ENCODE measurements at regions not wholly inside any gene's neighbourhood (a gene's known extent, or its start where the extent isn't known, plus 50 kb on each side); places are given as distances from the start of the nearest gene placed in this dataset.

DNA sequence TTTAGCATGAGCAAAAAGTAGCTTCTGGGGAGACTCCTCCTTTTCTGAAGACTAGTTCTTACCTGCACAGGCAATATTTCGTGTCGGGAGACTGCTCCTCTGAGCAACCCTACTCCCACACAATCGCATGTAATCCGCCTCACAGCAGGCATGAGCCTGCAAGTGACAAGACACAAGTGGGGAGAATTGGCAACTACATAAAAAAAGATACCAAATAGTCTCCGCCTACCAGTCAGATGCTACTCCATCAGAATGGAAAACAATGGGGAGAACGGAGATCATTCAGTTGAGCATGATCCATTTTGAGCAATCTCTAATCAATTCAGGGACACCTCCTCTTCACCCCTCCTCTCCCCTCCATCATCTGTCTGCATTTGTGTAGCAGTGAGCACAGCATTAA is 321.0 kb downstream of the COG6 start:
- TF ChIP-seq CTCF (IDR thresholded peaks at IDR 0.05 in 8 of 11, conservative IDR thresholded peaks at IDR 0.05 in 3 of 11) (no peak), POLR2A (IDR thresholded peaks at IDR 0.05) (no peak), POLR2AphosphoS5 (IDR thresholded peaks at IDR 0.05) (no peak)
- intact Hi-C loops (cut with DNase I; ENCODE audit: low total_unique reads) = no loop called here
- H3K4me1 ChIP-seq = no peaks in the 10 kb centered on the region
- no peaks in the 10 kb centered on the region for H3K9me3 ChIP-seq
- no peaks in the 10 kb centered on the region for H3K36me3 ChIP-seq
- DNase-seq = no peak
- H3K4me3 ChIP-seq = no peak overlapping the region
- 87 to 94% (median 91%) methylated on average over 6 of the region's 6 CpGs for WGBS, 5 donors
- no peak overlapping the region for H3K27ac ChIP-seq
- no peaks in the 10 kb centered on the region for H3K27me3 ChIP-seq (replicated peaks in 1 of 7)

GRCh38 chr13:39981056-39981455 is 325.6 kb downstream of the COG6 start:
- no peaks in the 10 kb centered on the region for H3K9me3 ChIP-seq
- no peaks in the 10 kb centered on the region for H3K36me3 ChIP-seq
- no peak for DNase-seq
- H3K27ac ChIP-seq = no peak overlapping the region
- H3K27me3 ChIP-seq (replicated peaks in 1 of 7) = no peaks in the 10 kb centered on the region
- TF ChIP-seq CTCF (IDR thresholded peaks at IDR 0.05 in 8 of 11, conservative IDR thresholded peaks at IDR 0.05 in 3 of 11) (no peak), POLR2AphosphoS5 (IDR thresholded peaks at IDR 0.05) (no peak), POLR2A (IDR thresholded peaks at IDR 0.05) (no peak)
- H3K4me3 ChIP-seq = no peak overlapping the region
- intact Hi-C loops (cut with DNase I; ENCODE audit: low total_unique reads) = no loop called here
- H3K4me1 ChIP-seq = no peaks in the 10 kb centered on the region

DNA sequence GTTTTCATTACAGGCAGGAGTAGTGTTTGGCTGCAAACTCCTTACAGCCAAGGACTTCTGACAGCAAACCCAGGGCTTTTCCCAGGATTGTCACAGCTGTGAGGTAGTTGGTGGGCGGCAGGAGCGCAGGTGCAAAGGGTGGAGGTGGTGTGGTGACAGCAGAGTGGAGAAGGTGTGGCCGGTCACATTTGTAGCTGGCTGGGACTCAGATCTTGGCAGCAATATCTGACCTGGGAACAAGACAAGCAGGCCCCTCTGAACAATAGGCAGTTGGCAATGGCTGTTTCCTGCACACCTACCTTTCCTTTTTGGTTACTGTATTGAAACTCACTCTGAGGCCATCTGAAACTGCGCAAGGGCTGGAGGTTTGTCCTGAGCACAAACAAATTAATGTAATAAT is 327.3 kb downstream of the COG6 start:
- no peak for DNase-seq
- TF ChIP-seq CTCF (IDR thresholded peaks at IDR 0.05 in 8 of 11, conservative IDR thresholded peaks at IDR 0.05 in 3 of 11) = no peak
- no peak for TF ChIP-seq POLR2AphosphoS5 (IDR thresholded peaks at IDR 0.05)
- no peak for TF ChIP-seq POLR2A (IDR thresholded peaks at IDR 0.05)
- 68 to 96% (median 92%) methylated on average over 4 of the region's 4 CpGs for WGBS, 5 donors
- no peaks in the 10 kb centered on the region for H3K36me3 ChIP-seq
- no peaks in the 10 kb centered on the region for H3K9me3 ChIP-seq
- H3K4me3 ChIP-seq = no peak overlapping the region
- intact Hi-C loops (cut with DNase I; ENCODE audit: low total_unique reads) = no loop called here
- no peak overlapping the region for H3K27ac ChIP-seq
- H3K4me1 ChIP-seq = no peaks in the 10 kb centered on the region
- H3K27me3 ChIP-seq (replicated peaks in 1 of 7) = peaks cover 0 to 2% (median 0%) of the 10 kb centered on the region in 7 donors

- Histone ChIP-seq H3K4me3 (no peak overlapping the region), H3K9me3 (no peaks in the 10 kb centered on the region), H3K4me1 (no peaks in the 10 kb centered on the region), H3K27ac (no peak overlapping the region), H3K27me3 (replicated peaks in 1 of 7) (peaks cover 0 to 5% (median 0%) of the 10 kb centered on the region in 7 donors), H3K36me3 (no peaks in the 10 kb centered on the region)
- 88 to 93% (median 90%) methylated on average over 4 of the region's 4 CpGs for WGBS, 5 donors
- DNase-seq = no peak
- intact Hi-C loops (cut with DNase I; ENCODE audit: low total_unique reads) = no loop called here
- TF ChIP-seq POLR2AphosphoS5 (IDR thresholded peaks at IDR 0.05) (no peak), POLR2A (IDR thresholded peaks at IDR 0.05) (no peak), CTCF (IDR thresholded peaks at IDR 0.05 in 8 of 11, conservative IDR thresholded peaks at IDR 0.05 in 3 of 11) (no peak)
Observed at GRCh38 chr13:39985071-39985470, 329.6 kb downstream of the COG6 start.
